ENCODE measurements at regions not wholly inside any gene's neighbourhood (a gene's known extent, or its start where the extent isn't known, plus 50 kb on each side); places are given as distances from the start of the nearest gene placed in this dataset.
A peak's percentile ranks its signal among the peaks of the same experiment; 100 is the strongest.
"Not testable (repeated sequence)": the region's sequence is repeated elsewhere in the genome, so short reads cannot be mapped to it uniquely, and the experiment has no call there.

GRCh38 chr12:124070394-124071074 is 97.5 kb downstream of the ZNF664 start:
- DNase-seq; ATAC-seq; intact Hi-C loops (cut with DNase I, micrococcal nuclease): not testable (repeated sequence)

- ATAC-seq (no peak), DNase-seq (no peak)
- intact Hi-C loops (cut with DNase I, micrococcal nuclease), result no loop called here
Observed at GRCh38 chr12:124071075-124071443, 98.0 kb downstream of the ZNF664 start.

- DNase-seq (no peak), ATAC-seq (no peak)
- intact Hi-C loops (cut with DNase I, micrococcal nuclease), result no loop called here
Observed at GRCh38 chr12:124073356-124074035, 100.5 kb downstream of the ZNF664 start.

GRCh38 chr12:124075841-124076240 is 102.8 kb downstream of the ZNF664 start:
- no peak for DNase-seq
- intact Hi-C loops (cut with DNase I, micrococcal nuclease), result no loop called here
- ATAC-seq, result no peak

- no peak for DNase-seq
- no peak for ATAC-seq
- intact Hi-C loops (cut with DNase I, micrococcal nuclease), result no loop called here
Observed at GRCh38 chr12:124077701-124078100, 104.7 kb downstream of the ZNF664 start.

- intact Hi-C loops (cut with DNase I, micrococcal nuclease), result no loop called here
- ATAC-seq, result no peak
- DNase-seq, result no peak
Observed at GRCh38 chr12:124078800-124079199, 105.8 kb downstream of the ZNF664 start.

GRCh38 chr12:124080649-124081048 is 107.6 kb downstream of the ZNF664 start:
- ATAC-seq (no peak), DNase-seq (no peak)
- intact Hi-C loops (cut with DNase I, micrococcal nuclease), result no loop called here

- intact Hi-C loops (cut with DNase I, micrococcal nuclease), result no loop called here
- ATAC-seq, result no peak
- DNase-seq, result no peak
Observed at GRCh38 chr12:124082012-124082411, 109.0 kb downstream of the ZNF664 start.

GRCh38 chr12:124082687-124083086 is 109.7 kb downstream of the ZNF664 start:
- DNase-seq, result no peak
- peak; percentile 51 for ATAC-seq
- intact Hi-C loops (cut with DNase I, micrococcal nuclease), result no loop called here

GRCh38 chr12:124083708-124084107 is 110.7 kb downstream of the ZNF664 start:
- DNase-seq, result no peak
- intact Hi-C loops (cut with DNase I, micrococcal nuclease), result no loop called here
- no peak for ATAC-seq

GRCh38 chr12:124085419-124086296 is 112.6 kb downstream of the ZNF664 start:
- no peak for ATAC-seq
- no peak for DNase-seq
- intact Hi-C loops (cut with DNase I, micrococcal nuclease), result no loop called here

- intact Hi-C loops (cut with DNase I, micrococcal nuclease), result no loop called here
- DNase-seq, result no peak
- ATAC-seq, result no peak
Observed at GRCh38 chr12:124086299-124086898, 113.4 kb downstream of the ZNF664 start.

- DNase-seq (no peak), ATAC-seq (no peak)
- intact Hi-C loops (cut with DNase I, micrococcal nuclease), result no loop called here
Observed at GRCh38 chr12:124087266-124088051, 114.4 kb downstream of the ZNF664 start.

- peak in 1 of 2 donors; percentile 16 for DNase-seq
- peak; percentile 65 for ATAC-seq
- intact Hi-C loops (cut with DNase I, micrococcal nuclease), result no loop called here
Observed at GRCh38 chr12:124088217-124088907, 115.3 kb downstream of the ZNF664 start.

- intact Hi-C loops (cut with DNase I, micrococcal nuclease), result not testable (repeated sequence)
- DNase-seq (peak in 1 of 2 donors; percentile 16), ATAC-seq (peak; percentile 81)
Observed at GRCh38 chr12:124089181-124089914, 116.3 kb downstream of the ZNF664 start.

GRCh38 chr12:124091835-124092234 is 118.8 kb downstream of the ZNF664 start:
- no peak for DNase-seq
- intact Hi-C loops (cut with DNase I, micrococcal nuclease), result no loop called here
- no peak for ATAC-seq

- intact Hi-C loops (cut with DNase I, micrococcal nuclease), result not testable (repeated sequence)
Observed at GRCh38 chr12:124092532-124092931, 119.5 kb downstream of the ZNF664 start.

More at GRCh38 chr12:124092532-124092931, 119.5 kb downstream of the ZNF664 start:
- DNase-seq, ATAC-seq: not testable (repeated sequence)
